Suprapubic skin (tissue), 3 donors: ENCODE measurements at regions not wholly inside any gene's neighbourhood (a gene's known extent, or its start where the extent isn't known, plus 50 kb on each side); places are given as distances from the start of the nearest gene placed in this dataset.

Experiments
- CTCF ChIP-seq, 2 donors: fragments of 200-600 bp in 1 of 2; fragments of 450-650 bp in 1 of 2; sonication (generic) in 1 of 2; IDR thresholded peaks; one replicate each; pipeline ENCODE4 v1.5.1; 2016 to 2019; ENCODE audit warnings: antibody characterized with exemption in 2 of 2, mild to moderate bottlenecking in 1 of 2, moderate library complexity in 1 of 2
- EP300 ChIP-seq: sonication (generic); formaldehyde crosslinking; IDR thresholded peaks from one replicate; pipeline ENCODE4 v1.6.1; 2017; ENCODE audit warnings: antibody characterized with exemption
- POLR2A ChIP-seq, 2 donors: fragments of 450-650 bp; IDR thresholded peaks; one replicate each; pipeline ENCODE4 v1.6.1; 2017; ENCODE audit warnings: antibody characterized with exemption in 2 of 2, mild to moderate bottlenecking in 2 of 2, moderate library complexity in 2 of 2

GRCh38 chr2:204341887-204342276 lies 203.4 kb upstream of the PARD3B start:
- no peak for TF ChIP-seq CTCF (IDR thresholded peaks at IDR 0.05)
- TF ChIP-seq POLR2A (IDR thresholded peaks at IDR 0.05), result no peak
- TF ChIP-seq EP300, result no peak
